Mesothelial cell of epicardium (in vitro differentiated cells): ENCODE measurements at regions not wholly inside any gene's neighbourhood (a gene's known extent, or its start where the extent isn't known, plus 50 kb on each side); places are given as distances from the start of the nearest gene placed in this dataset.

ENCODE experiments used
- DNase-seq, 2 experiments: peaks; one replicate each; pipeline ENCODE4 v3.0.0; 2021; ENCODE audit warnings: low spot score in 2 of 2; ENCODE audit not compliant: unreplicated experiment in 2 of 2
- H3K27ac Mint-ChIP-seq: 2 replicates; pipeline ENCODE4 v1.8.0; 2021; ENCODE audit warnings: mixed read lengths
- H3K27me3 Mint-ChIP-seq: 2 replicates; pipeline ENCODE4 v1.8.0; 2021; ENCODE audit warnings: low read depth, mixed read lengths
- H3K36me3 Mint-ChIP-seq: 2 replicates; pipeline ENCODE4 v1.8.0; 2021; ENCODE audit warnings: mixed read lengths
- H3K4me1 Mint-ChIP-seq: 2 replicates; pipeline ENCODE4 v1.8.0; 2021; ENCODE audit warnings: mixed read lengths
- H3K4me3 Mint-ChIP-seq: 2 replicates; pipeline ENCODE4 v1.8.0; 2021; ENCODE audit warnings: mild to moderate bottlenecking, moderate library complexity, mixed read lengths
- H3K9me3 Mint-ChIP-seq: 2 replicates; pipeline ENCODE4 v1.8.0; 2021; ENCODE audit warnings: mixed read lengths
- TF ChIP-seq, protein P1 (sequence below): fragments of 200-600 bp; sonication (generic); IDR thresholded peaks from one replicate; pipeline ENCODE4 v1.5.0; 2021; ENCODE audit warnings: antibody characterized with exemption; ENCODE audit not compliant: unreplicated experiment

DNA sequence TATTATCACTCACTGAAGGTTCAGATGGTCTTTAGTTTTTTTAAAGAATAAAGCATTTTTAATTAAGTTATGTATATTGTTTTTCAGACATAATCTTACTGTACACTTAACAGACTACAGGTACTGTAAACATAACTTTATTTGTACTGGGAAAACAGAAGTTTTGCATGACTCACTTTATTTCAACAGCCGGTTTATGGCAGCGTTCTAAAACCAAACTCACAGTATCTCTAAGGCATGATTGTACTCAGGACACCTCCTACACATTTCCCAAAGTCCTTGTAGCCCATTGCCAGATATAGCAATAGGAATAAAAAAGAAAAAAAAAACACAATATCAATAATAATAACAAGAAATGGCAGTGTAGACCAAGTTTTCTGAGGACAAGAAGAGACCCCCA lies 1341.4 kb downstream of the FSCB start:
- H3K36me3 Mint-ChIP-seq: no peaks in the 10 kb centered on the region
- no peaks in the 10 kb centered on the region for H3K4me1 Mint-ChIP-seq
- H3K27me3 Mint-ChIP-seq: no peaks in the 10 kb centered on the region
- no peak overlapping the region for H3K27ac Mint-ChIP-seq
- no peak overlapping the region for H3K4me3 Mint-ChIP-seq
- no peak for DNase-seq
- TF ChIP-seq, protein P1, sequence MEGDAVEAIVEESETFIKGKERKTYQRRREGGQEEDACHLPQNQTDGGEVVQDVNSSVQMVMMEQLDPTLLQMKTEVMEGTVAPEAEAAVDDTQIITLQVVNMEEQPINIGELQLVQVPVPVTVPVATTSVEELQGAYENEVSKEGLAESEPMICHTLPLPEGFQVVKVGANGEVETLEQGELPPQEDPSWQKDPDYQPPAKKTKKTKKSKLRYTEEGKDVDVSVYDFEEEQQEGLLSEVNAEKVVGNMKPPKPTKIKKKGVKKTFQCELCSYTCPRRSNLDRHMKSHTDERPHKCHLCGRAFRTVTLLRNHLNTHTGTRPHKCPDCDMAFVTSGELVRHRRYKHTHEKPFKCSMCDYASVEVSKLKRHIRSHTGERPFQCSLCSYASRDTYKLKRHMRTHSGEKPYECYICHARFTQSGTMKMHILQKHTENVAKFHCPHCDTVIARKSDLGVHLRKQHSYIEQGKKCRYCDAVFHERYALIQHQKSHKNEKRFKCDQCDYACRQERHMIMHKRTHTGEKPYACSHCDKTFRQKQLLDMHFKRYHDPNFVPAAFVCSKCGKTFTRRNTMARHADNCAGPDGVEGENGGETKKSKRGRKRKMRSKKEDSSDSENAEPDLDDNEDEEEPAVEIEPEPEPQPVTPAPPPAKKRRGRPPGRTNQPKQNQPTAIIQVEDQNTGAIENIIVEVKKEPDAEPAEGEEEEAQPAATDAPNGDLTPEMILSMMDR: no peak
- H3K9me3 Mint-ChIP-seq: peaks cover 5% of the 10 kb centered on the region

DNA sequence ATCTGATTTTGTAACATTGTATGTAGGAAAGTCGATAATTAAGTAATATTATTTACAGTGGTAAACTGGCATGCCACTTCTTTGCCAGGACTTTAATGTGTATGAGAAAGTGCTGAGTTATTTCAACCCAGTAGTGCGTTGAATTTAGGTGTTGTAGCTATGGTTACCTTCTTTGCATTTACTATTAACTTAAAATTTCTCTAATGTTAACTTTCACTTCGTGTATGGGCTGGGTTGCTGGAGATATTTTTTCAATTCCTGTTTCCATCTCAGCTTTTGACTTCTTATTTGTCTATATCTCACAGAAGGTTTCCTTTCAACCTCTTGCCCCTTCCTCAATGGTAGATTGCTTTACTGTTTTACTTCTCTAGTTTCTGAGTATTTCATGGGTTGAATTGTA lies 1345.6 kb downstream of the FSCB start:
- TF ChIP-seq, protein P1: no peak
- no peaks in the 10 kb centered on the region for H3K36me3 Mint-ChIP-seq
- no peaks in the 10 kb centered on the region for H3K4me1 Mint-ChIP-seq
- peaks cover 10% of the 10 kb centered on the region for H3K9me3 Mint-ChIP-seq
- no peak overlapping the region for H3K4me3 Mint-ChIP-seq
- no peaks in the 10 kb centered on the region for H3K27me3 Mint-ChIP-seq
- DNase-seq: no peak
- H3K27ac Mint-ChIP-seq: no peak overlapping the region

DNA sequence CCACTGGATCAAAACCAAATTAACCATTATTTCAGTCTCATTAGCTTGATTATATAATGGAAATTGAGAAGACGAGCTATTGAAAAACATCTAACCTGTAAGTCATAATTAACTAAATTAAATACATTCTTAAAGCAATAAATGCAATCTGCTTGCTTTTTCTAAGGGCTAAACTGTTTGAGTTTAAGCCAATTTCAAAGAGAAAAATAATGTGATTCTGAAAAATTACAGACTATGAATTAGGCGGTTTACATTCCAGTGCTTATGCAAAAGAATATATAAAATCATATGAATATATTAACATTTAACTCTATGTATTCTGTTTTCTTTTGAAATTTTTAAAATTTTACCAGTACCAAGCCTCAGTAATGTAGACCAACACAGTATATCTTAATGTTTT lies 1349.4 kb downstream of the FSCB start:
- Mint-ChIP-seq H3K4me3 (no peak overlapping the region), H3K4me1 (no peaks in the 10 kb centered on the region), H3K36me3 (no peaks in the 10 kb centered on the region), H3K27ac (no peak overlapping the region), H3K9me3 (peaks cover 5% of the 10 kb centered on the region), H3K27me3 (no peaks in the 10 kb centered on the region)
- TF ChIP-seq, protein P1: no peak
- DNase-seq: no peak

DNA sequence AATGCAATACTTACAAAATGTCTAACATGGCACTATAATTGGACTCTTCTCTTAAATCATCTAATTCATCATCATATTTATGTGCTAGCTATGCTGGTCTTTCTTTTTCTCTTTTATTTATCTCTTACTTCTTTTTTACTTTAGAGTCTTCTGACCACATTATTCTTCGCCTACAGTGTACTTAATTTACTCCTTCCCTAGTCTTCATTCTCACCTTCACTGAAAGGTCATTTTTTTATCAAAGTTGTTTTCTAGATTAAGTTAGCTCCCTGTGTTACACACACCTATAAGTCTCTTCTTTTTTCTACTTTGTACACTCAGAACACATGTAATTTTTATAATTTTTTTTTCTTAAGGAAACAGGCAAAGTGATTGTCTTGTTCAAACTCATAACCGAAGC lies 1351.2 kb downstream of the FSCB start:
- H3K36me3 Mint-ChIP-seq: no peaks in the 10 kb centered on the region
- peaks cover 5% of the 10 kb centered on the region for H3K9me3 Mint-ChIP-seq
- TF ChIP-seq, protein P1: no peak
- DNase-seq: no peak
- no peaks in the 10 kb centered on the region for H3K4me1 Mint-ChIP-seq
- no peak overlapping the region for H3K4me3 Mint-ChIP-seq
- no peak overlapping the region for H3K27ac Mint-ChIP-seq
- H3K27me3 Mint-ChIP-seq: no peaks in the 10 kb centered on the region

DNA sequence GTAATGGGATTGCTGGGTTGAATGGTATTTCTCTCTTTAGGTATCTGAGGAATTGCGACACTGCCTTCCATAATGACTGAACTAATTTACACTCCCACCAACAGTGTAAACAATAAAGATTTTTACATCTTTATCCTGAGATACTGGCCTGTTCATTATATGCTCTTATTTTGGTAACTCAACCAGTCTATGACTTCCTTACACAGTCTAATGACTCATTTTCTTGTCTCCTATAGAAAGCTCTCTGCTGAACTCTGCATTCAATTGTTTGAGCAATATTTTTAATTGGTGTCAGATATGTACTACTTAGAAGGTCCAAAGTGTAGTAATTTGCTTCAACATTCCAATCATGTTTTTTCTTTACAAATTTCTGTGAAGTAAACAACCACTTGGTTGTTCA lies 1351.8 kb downstream of the FSCB start:
- TF ChIP-seq, protein P1: no peak
- Mint-ChIP-seq H3K27me3 (no peaks in the 10 kb centered on the region), H3K4me3 (no peak overlapping the region), H3K27ac (no peak overlapping the region), H3K9me3 (peaks cover 5% of the 10 kb centered on the region), H3K4me1 (no peaks in the 10 kb centered on the region), H3K36me3 (no peaks in the 10 kb centered on the region)
- no peak for DNase-seq

DNA sequence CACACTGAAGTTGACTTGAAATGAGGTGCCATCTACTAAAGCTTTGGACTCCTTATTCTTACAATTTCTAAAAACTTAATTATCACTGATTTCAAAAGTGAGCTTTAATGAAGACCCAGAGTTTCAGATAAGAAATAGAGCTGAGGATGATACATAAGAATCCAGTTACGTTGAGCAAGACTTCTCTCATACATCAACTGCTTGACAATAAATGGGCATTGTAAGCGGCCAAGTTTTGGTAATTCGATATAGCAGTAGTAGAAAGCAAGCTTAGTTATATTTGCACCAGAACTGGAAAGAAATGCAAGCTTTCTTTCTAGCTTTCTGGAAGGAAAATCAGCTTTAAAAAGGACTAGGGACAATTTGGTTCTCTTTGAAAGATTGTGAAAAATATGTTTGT lies 1359.6 kb downstream of the FSCB start:
- no peaks in the 10 kb centered on the region for H3K27me3 Mint-ChIP-seq
- no peak overlapping the region for H3K27ac Mint-ChIP-seq
- DNase-seq: no peak
- H3K9me3 Mint-ChIP-seq: no peaks in the 10 kb centered on the region
- no peaks in the 10 kb centered on the region for H3K4me1 Mint-ChIP-seq
- H3K36me3 Mint-ChIP-seq: no peaks in the 10 kb centered on the region
- no peak overlapping the region for H3K4me3 Mint-ChIP-seq
- TF ChIP-seq, protein P1: no peak
